ENCODE measurements at regions not wholly inside any gene's neighbourhood (a gene's known extent, or its start where the extent isn't known, plus 50 kb on each side); places are given as distances from the start of the nearest gene placed in this dataset.

DNA sequence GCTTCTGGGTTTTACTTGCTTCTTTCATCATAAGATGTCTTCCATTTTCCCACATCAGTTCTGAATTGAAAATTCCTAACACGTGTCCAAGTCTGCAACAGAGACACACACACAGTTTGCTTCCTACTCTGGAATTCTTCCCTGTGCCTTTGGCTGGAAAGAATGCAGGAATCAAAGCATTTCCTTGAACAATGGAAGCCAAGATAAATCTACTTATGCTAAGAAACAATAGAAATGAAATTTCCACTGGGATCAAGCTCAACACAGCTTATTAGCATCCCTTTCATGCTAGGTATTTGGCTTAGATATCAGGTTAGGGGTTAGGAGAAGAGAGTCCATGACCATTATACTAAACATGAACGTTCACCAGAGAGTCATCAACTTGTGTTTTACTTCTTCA is 101.1 kb upstream of the SCAF8 start:
- TF ChIP-seq EZH2 (IDR thresholded peaks at IDR 0.05; ENCODE audit: insufficient read depth, poor library complexity, severe bottlenecking) (no peak), EZH2phosphoT487 (IDR thresholded peaks at IDR 0.05; ENCODE audit: insufficient read depth, low read depth) (no peak)

Measured in GM23248 (cell line).